ENCODE measurements at regions not wholly inside any gene's neighbourhood (a gene's known extent, or its start where the extent isn't known, plus 50 kb on each side); places are given as distances from the start of the nearest gene placed in this dataset.

- DNase-seq (ENCODE audit: low read depth, low spot score) (no peak), FAIRE-seq (no peak)
- no peaks in the 10 kb centered on the region for H3K79me2 ChIP-seq (ENCODE audit: control insufficient read depth, insufficient read depth, low read length)
- H3K27ac ChIP-seq (ENCODE audit: control insufficient read depth, insufficient read depth, low read length) = no peak overlapping the region
- no peaks in the 10 kb centered on the region for H3K36me3 ChIP-seq (ENCODE audit: control insufficient read depth in 2 of 2, extremely low read depth in 1 of 2, insufficient read depth in 2 of 2, low read length in 2 of 2)
- H3K4me3 ChIP-seq (ENCODE audit: control insufficient read depth in 2 of 3, extremely low read depth in 1 of 3, insufficient read depth in 2 of 3, low read depth in 1 of 3, low read length in 3 of 3) = no peak overlapping the region
- H2AFZ ChIP-seq (ENCODE audit: control insufficient read depth, low read length) = no peak overlapping the region
- no peak for TF ChIP-seq CTCF (optimal IDR thresholded peaks at IDR 0.05 in 1 of 3, IDR thresholded peaks at IDR 0.05 in 1 of 3, conservative IDR thresholded peaks at IDR 0.05 in 1 of 3; ENCODE audit: extremely low read depth in 1 of 3, insufficient read depth in 2 of 3, low read length in 3 of 3)
- TF ChIP-seq EZH2 (IDR thresholded peaks at IDR 0.05; ENCODE audit: low read length) = no peak
- H4K20me1 ChIP-seq (ENCODE audit: control insufficient read depth, extremely low read depth, insufficient read depth, low read length) = no peaks in the 10 kb centered on the region
- H3K4me1 ChIP-seq (ENCODE audit: control insufficient read depth, extremely low read depth, insufficient read depth, low read length) = no peaks in the 10 kb centered on the region
- dilution Hi-C loops (cut with MboI; ENCODE audit: extremely low pct_ligation_motif_present, low sequenced_read_pairs) = no loop called here
- no peaks in the 10 kb centered on the region for H3K9me3 ChIP-seq (ENCODE audit: control insufficient read depth, low read depth, low read length)
- H3K9ac ChIP-seq (ENCODE audit: control insufficient read depth, extremely low read depth, insufficient read depth, low read length) = no peak overlapping the region
- no peak overlapping the region for H3K4me2 ChIP-seq (ENCODE audit: control insufficient read depth, extremely low read depth, insufficient read depth, low read depth, low read length)
- H3K27me3 ChIP-seq (ENCODE audit: control insufficient read depth, extremely low read depth, insufficient read depth, low read length) = no peaks in the 10 kb centered on the region
- H3K9me1 ChIP-seq (ENCODE audit: control insufficient read depth, extremely low read depth, insufficient read depth, low read length) = no peaks in the 10 kb centered on the region
Measured at GRCh38 chr9:32877639-32878217, 94.4 kb downstream of the TMEM215 start.

DNA sequence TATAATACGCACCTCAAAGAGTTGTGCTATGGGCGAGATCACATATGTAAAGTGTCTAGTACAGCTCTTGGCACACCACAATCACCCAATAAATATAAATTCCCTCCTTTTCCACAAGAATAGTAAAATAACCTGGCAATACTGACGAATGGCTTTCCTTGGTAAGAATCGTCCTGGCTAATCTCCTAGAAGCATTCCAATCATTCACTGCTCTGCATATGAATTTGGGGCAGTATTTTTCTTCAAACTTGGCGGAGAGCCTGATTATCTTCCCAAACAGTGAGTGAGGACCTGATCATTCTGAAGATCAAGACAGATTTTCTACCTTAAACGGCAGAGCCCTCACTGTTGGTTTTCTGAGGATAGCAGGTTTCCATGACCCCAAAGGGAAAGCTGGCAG lies 96.0 kb downstream of the TMEM215 start:
- Histone ChIP-seq H3K27ac (ENCODE audit: control insufficient read depth, insufficient read depth, low read length) (no peak overlapping the region), H3K9ac (ENCODE audit: control insufficient read depth, extremely low read depth, insufficient read depth, low read length) (no peak overlapping the region), H3K4me1 (ENCODE audit: control insufficient read depth, extremely low read depth, insufficient read depth, low read length) (no peaks in the 10 kb centered on the region), H3K27me3 (ENCODE audit: control insufficient read depth, extremely low read depth, insufficient read depth, low read length) (no peaks in the 10 kb centered on the region), H3K4me3 (ENCODE audit: control insufficient read depth in 2 of 3, extremely low read depth in 1 of 3, insufficient read depth in 2 of 3, low read depth in 1 of 3, low read length in 3 of 3) (no peak overlapping the region), H3K36me3 (ENCODE audit: control insufficient read depth in 2 of 2, extremely low read depth in 1 of 2, insufficient read depth in 2 of 2, low read length in 2 of 2) (no peaks in the 10 kb centered on the region), H4K20me1 (ENCODE audit: control insufficient read depth, extremely low read depth, insufficient read depth, low read length) (no peaks in the 10 kb centered on the region), H3K9me3 (ENCODE audit: control insufficient read depth, low read depth, low read length) (no peaks in the 10 kb centered on the region), H3K4me2 (ENCODE audit: control insufficient read depth, extremely low read depth, insufficient read depth, low read depth, low read length) (no peak overlapping the region), H3K9me1 (ENCODE audit: control insufficient read depth, extremely low read depth, insufficient read depth, low read length) (no peaks in the 10 kb centered on the region), H2AFZ (ENCODE audit: control insufficient read depth, low read length) (no peak overlapping the region), H3K79me2 (ENCODE audit: control insufficient read depth, insufficient read depth, low read length) (no peaks in the 10 kb centered on the region)
- TF ChIP-seq CTCF (optimal IDR thresholded peaks at IDR 0.05 in 1 of 3, IDR thresholded peaks at IDR 0.05 in 1 of 3, conservative IDR thresholded peaks at IDR 0.05 in 1 of 3; ENCODE audit: extremely low read depth in 1 of 3, insufficient read depth in 2 of 3, low read length in 3 of 3) (no peak), EZH2 (IDR thresholded peaks at IDR 0.05; ENCODE audit: low read length) (no peak)
- FAIRE-seq (no peak), DNase-seq (ENCODE audit: low read depth, low spot score) (no peak)
- dilution Hi-C loops (cut with MboI; ENCODE audit: extremely low pct_ligation_motif_present, low sequenced_read_pairs) = no loop called here

Data from keratinocyte (primary cell).